Peyer's patch (tissue), 4 donors: ENCODE measurements at regions not wholly inside any gene's neighbourhood (a gene's known extent, or its start where the extent isn't known, plus 50 kb on each side); places are given as distances from the start of the nearest gene placed in this dataset.

ENCODE experiments used
- DNase-seq, 3 donors: peaks; one replicate each; pipeline ENCODE4 v3.0.0-alpha.2; 2017 to 2019
- H3K27ac ChIP-seq, 4 donors: fragments of 200-600 bp; sonication (generic); one replicate each; pipeline ENCODE4 v1.5.1; 2016 to 2019
- H3K27me3 ChIP-seq, 2 donors: fragments of 200-600 bp; sonication (generic); one replicate each; pipeline ENCODE4 v1.5.1; 2019
- H3K36me3 ChIP-seq, 3 donors: fragments of 200-600 bp; sonication (generic); one replicate each; pipeline ENCODE4 v1.5.1; 2016 to 2019
- H3K4me1 ChIP-seq, 4 donors: fragments of 200-600 bp; sonication (generic); one replicate each; pipeline ENCODE4 v1.5.1; 2016 to 2019
- H3K4me3 ChIP-seq, 4 donors: fragments of 200-600 bp; sonication (generic); 1 replicate in 3 of 4; 2 replicates in 1 of 4; pipeline ENCODE4 v1.5.1; 2016 to 2019; ENCODE audit warnings: mild to moderate bottlenecking in 1 of 4
- H3K9me3 ChIP-seq, 4 donors: fragments of 200-600 bp; sonication (generic); one replicate each; pipeline ENCODE4 v1.5.1; 2016 to 2019; ENCODE audit warnings: mild to moderate bottlenecking in 1 of 4
- POLR2A ChIP-seq, 2 donors: fragments of 450-650 bp; IDR thresholded peaks; one replicate each; pipeline ENCODE4 v1.5.1; 2017; ENCODE audit warnings: antibody characterized with exemption in 2 of 2, mild to moderate bottlenecking in 2 of 2, moderate library complexity in 2 of 2
- TF ChIP-seq, protein P1 (sequence below), 6 experiments: fragments of 450-650 bp in 4 of 6; fragments of 200-600 bp in 2 of 6; sonication (generic) in 1 of 6; IDR thresholded peaks; one replicate each; pipeline ENCODE4 v1.5.1; 2017 to 2019; ENCODE audit warnings: antibody characterized with exemption in 6 of 6, mild to moderate bottlenecking in 3 of 6, moderate library complexity in 1 of 6

DNA sequence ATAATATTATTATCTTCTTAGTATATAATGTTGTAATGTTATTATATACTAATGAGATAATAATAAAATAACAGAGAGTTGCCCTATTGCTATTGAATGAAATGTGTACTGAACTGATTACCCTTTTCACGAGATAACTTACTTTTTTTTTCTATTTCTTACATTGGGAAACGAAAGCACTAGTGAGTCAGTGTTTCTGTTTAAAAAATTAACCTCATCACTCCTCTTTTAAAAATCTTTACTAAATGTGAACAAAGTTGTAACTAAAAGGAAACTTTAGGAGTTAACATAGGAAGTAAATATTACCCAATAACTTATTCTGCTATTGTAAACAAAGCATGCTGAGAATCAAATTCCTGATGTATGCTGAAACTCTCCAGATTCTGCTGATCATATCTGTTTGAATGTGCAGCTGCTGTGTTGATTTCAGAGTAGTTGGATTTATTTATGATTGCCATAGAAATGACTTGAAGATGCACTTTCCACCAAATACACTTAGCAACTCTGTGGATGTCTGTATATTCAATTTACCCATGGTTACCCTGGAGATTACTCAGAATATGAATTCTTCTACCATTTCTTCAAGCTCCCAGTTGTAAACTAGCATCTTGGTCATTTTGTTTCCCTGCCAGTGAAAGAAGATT is 523.4 kb downstream of the TENT5A start:
- TF ChIP-seq, protein P1, sequence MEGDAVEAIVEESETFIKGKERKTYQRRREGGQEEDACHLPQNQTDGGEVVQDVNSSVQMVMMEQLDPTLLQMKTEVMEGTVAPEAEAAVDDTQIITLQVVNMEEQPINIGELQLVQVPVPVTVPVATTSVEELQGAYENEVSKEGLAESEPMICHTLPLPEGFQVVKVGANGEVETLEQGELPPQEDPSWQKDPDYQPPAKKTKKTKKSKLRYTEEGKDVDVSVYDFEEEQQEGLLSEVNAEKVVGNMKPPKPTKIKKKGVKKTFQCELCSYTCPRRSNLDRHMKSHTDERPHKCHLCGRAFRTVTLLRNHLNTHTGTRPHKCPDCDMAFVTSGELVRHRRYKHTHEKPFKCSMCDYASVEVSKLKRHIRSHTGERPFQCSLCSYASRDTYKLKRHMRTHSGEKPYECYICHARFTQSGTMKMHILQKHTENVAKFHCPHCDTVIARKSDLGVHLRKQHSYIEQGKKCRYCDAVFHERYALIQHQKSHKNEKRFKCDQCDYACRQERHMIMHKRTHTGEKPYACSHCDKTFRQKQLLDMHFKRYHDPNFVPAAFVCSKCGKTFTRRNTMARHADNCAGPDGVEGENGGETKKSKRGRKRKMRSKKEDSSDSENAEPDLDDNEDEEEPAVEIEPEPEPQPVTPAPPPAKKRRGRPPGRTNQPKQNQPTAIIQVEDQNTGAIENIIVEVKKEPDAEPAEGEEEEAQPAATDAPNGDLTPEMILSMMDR (IDR thresholded peaks at IDR 0.05): no peak
- TF ChIP-seq POLR2A (IDR thresholded peaks at IDR 0.05): no peak
- Histone ChIP-seq H3K36me3 (no peaks in the 10 kb centered on the region), H3K9me3 (no peaks in the 10 kb centered on the region), H3K27ac (no peak overlapping the region), H3K4me3 (no peak overlapping the region), H3K4me1 (no peaks in the 10 kb centered on the region), H3K27me3 (no peaks in the 10 kb centered on the region)
- DNase-seq: no peak

DNA sequence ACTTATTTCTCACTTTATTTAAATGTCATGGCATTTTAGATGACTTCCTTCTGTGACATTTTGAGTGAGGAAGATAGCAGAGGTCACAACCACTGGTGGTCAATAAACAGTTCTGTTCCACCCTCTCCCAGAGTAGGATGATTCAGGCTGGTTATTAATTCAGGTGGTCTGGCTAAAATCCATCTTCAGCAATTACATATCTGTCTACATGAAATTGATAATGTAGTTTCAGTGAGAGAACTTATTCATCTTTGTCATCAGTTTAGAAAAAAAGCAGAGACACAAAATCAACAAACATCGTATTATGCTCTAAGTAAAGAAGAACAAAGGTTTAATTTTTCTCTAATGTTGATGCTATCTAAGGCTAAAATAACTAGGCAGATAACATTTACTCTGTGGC is 525.5 kb downstream of the TENT5A start:
- H3K27me3 ChIP-seq: no peaks in the 10 kb centered on the region
- H3K4me3 ChIP-seq: no peak overlapping the region
- DNase-seq: no peak
- H3K27ac ChIP-seq: no peak overlapping the region
- H3K4me1 ChIP-seq: no peaks in the 10 kb centered on the region
- H3K9me3 ChIP-seq: no peaks in the 10 kb centered on the region
- TF ChIP-seq, protein P1 (IDR thresholded peaks at IDR 0.05): no peak
- no peaks in the 10 kb centered on the region for H3K36me3 ChIP-seq

DNA sequence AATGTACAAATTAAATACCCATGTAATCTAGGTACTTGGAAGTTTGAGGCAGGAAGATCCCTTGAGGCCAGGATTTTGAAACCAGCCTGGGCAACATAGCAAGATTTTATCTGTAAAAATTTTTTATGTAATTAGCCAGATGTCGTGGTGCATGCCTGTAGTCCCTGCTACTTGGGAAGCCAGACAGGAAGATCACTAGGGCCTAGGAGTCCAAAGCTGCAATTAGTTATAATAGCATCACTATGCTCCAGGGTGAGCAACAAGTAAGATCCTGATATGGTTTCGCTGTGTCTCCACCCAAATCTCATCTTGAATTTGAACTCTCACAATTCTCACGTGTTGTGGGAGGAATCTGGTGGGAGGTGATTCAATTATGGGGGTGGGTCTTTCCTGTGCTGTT is 535.8 kb downstream of the TENT5A start:
- no peak for DNase-seq
- no peak for TF ChIP-seq POLR2A (IDR thresholded peaks at IDR 0.05)
- TF ChIP-seq, protein P1 (IDR thresholded peaks at IDR 0.05): no peak
- no peak overlapping the region for H3K4me3 ChIP-seq
- H3K27me3 ChIP-seq: no peaks in the 10 kb centered on the region
- no peaks in the 10 kb centered on the region for H3K4me1 ChIP-seq
- H3K9me3 ChIP-seq: peaks cover 0 to 3% (median 0%) of the 10 kb centered on the region in 4 donors
- no peaks in the 10 kb centered on the region for H3K36me3 ChIP-seq
- H3K27ac ChIP-seq: no peak overlapping the region

DNA sequence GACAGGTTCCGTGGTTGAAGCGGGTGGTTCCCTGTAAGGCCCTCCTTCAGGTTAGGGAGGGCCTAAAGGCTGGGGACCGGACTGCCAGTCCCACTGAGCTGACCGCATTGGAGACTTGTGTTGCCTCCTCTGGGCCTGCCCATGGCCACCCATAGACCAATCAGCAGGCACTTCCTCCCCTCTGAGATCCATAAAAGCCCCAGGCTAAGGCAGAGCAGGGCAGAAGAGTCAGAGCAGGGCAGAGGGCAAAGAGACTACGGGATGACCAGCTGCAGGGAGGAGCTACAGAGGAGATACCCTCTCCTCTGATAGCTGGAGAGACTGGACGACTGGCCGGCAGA is 537.4 kb downstream of the TENT5A start:
- peaks cover 0 to 3% (median 0%) of the 10 kb centered on the region in 4 donors for H3K9me3 ChIP-seq
- DNase-seq: no peak
- no peak overlapping the region for H3K4me3 ChIP-seq
- TF ChIP-seq POLR2A (IDR thresholded peaks at IDR 0.05): no peak
- TF ChIP-seq, protein P1 (IDR thresholded peaks at IDR 0.05): no peak
- H3K27me3 ChIP-seq: no peaks in the 10 kb centered on the region
- no peaks in the 10 kb centered on the region for H3K36me3 ChIP-seq
- no peaks in the 10 kb centered on the region for H3K4me1 ChIP-seq
- H3K27ac ChIP-seq: no peak overlapping the region

DNA sequence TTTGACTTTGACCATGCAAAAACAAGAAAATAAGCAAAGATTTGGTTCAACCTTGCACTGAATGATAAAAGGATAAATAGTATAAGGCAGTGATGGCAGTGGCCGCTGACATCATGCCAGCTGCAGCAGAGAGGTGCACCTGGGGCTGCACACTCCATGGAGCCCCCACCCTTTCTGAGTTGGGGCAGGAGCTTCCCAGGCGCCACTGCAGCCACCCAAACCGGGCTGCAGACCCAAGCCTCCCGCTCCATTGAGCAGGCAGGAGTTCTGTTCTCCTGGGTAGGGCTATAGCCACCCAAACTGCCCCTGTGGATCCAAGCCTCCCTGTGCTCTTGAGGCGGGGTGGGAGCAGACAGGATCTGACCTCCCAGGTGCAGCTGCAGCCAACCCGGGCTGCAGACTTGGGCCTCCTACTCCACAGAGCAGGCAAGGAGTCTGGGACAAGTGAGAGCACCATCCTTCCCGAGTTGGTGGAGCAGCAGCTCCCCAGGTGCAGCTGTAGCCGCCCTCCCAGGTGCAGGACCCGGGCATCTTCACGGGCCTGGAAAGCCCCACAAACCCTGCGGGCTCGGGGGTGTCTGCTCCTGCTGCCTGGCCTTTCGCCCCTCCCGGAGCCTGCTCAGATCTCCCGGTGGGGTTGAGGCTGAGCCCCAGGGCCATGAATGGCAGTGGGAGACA is 537.9 kb downstream of the TENT5A start:
- no peak for DNase-seq
- Histone ChIP-seq H3K9me3 (peaks cover 0 to 3% (median 0%) of the 10 kb centered on the region in 4 donors), H3K27ac (no peak overlapping the region), H3K4me3 (no peak overlapping the region), H3K27me3 (no peaks in the 10 kb centered on the region), H3K4me1 (no peaks in the 10 kb centered on the region), H3K36me3 (no peaks in the 10 kb centered on the region)
- TF ChIP-seq, protein P1 (IDR thresholded peaks at IDR 0.05): no peak
- TF ChIP-seq POLR2A (IDR thresholded peaks at IDR 0.05): no peak
